ENCODE measurements at regions not wholly inside any gene's neighbourhood (a gene's known extent, or its start where the extent isn't known, plus 50 kb on each side); places are given as distances from the start of the nearest gene placed in this dataset.

DNA sequence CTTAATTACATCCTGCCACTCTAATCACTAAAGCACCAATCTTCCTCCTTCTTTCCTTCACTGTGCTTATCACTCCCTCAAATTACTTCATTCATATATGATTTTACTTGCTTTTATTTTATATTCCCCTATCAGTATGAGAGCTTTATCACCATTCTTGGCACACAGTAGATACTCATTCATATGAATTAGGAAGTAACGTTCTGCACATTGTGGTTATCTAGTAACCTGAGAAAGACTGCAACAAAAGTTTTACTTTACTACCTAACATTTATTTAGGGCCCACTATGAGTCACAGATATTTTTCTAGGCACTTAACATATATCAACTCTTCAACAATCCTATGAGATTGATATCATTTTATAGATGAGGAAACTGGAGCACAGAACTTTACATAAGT is 1559.9 kb upstream of the TENM4 start:
- H2BK5ac ChIP-seq (ENCODE audit: low read depth, low read length, poor library complexity, severe bottlenecking): no peak overlapping the region
- H3K18ac ChIP-seq (ENCODE audit: low read depth, low read length): no peak overlapping the region
- H4K91ac ChIP-seq (ENCODE audit: insufficient read depth, low read depth, low read length): no peak overlapping the region
- no peaks in the 10 kb centered on the region for H3K27me3 ChIP-seq (ENCODE audit: control insufficient read depth, insufficient read depth, low read length)
- no peak overlapping the region for H3K27ac ChIP-seq (ENCODE audit: insufficient read depth, low read length)
- H3K4me2 ChIP-seq (ENCODE audit: low read depth, low read length): no peak overlapping the region
- no peak overlapping the region for H2AFZ ChIP-seq (replicated peaks; ENCODE audit: low read length, poor library complexity)
- no peak overlapping the region for H4K8ac ChIP-seq (ENCODE audit: low read depth in 2 of 2, low read length in 2 of 2)
- H4K5ac ChIP-seq (ENCODE audit: low read depth, low read length): no peak overlapping the region
- WGBS, 2 experiments (ENCODE audit: extremely low coverage in 2 of 2, insufficient read length in 1 of 2): no CpG with 5 or more reads among the region's 1 CpG
- ATAC-seq (ENCODE audit: low read depth) (no peak), DNase-seq (no peak)
- H3K4me1 ChIP-seq (ENCODE audit: control insufficient read depth, insufficient read depth, low read length): no peaks in the 10 kb centered on the region
- no peak overlapping the region for H3K14ac ChIP-seq (replicated peaks; ENCODE audit: low read depth, low read length)
- no peak overlapping the region for H2BK20ac ChIP-seq (ENCODE audit: low read depth, low read length)
- ChIA-PET POLR2A (ENCODE audit: unreplicated experiment) (no interaction called here), CTCF (no interaction called here)
- H4K20me1 ChIP-seq (ENCODE audit: insufficient read depth, low read length): no peaks in the 10 kb centered on the region
- H3K56ac ChIP-seq (ENCODE audit: extremely low read depth, insufficient read depth, low read length): no peak overlapping the region
- H3K9ac ChIP-seq (ENCODE audit: low read depth, low read length): no peak overlapping the region
- H3K9me3 ChIP-seq (ENCODE audit: control insufficient read depth, insufficient read depth, low read length): no peaks in the 10 kb centered on the region
- no peak overlapping the region for H2BK15ac ChIP-seq (ENCODE audit: low read depth, low read length)
- H3K79me1 ChIP-seq (ENCODE audit: low read depth in 1 of 2, low read length in 2 of 2): no peaks in the 10 kb centered on the region
- no TSS peak for BruUV-seq (replicated peaks)
- no peaks in the 10 kb centered on the region for H3K36me3 ChIP-seq (ENCODE audit: control insufficient read depth, insufficient read depth, low read length)
- dilution Hi-C loops (cut with HindIII; ENCODE audit: low sequenced_read_pairs, unreplicated experiment): no loop called here
- no peak overlapping the region for H3K4ac ChIP-seq (ENCODE audit: low read depth, low read length)
- H3K4me3 ChIP-seq (ENCODE audit: insufficient read depth, low read depth, low read length): no peak overlapping the region
- H2BK120ac ChIP-seq (ENCODE audit: low read depth, low read length): no peak overlapping the region
- H3K23ac ChIP-seq (ENCODE audit: low read depth, low read length): no peak overlapping the region
- TF ChIP-seq MAZ (IDR thresholded peaks at IDR 0.05; ENCODE audit: borderline replicate concordance, low read depth, low read length) (no peak), RCOR1 (IDR thresholded peaks at IDR 0.05; ENCODE audit: insufficient replicate concordance, low read length) (no peak), MAFK (IDR thresholded peaks at IDR 0.05; ENCODE audit: low read depth, low read length) (no peak), CEBPB (IDR thresholded peaks at IDR 0.05; ENCODE audit: low read depth, low read length) (no peak), RFX5 (IDR thresholded peaks at IDR 0.05; ENCODE audit: low read depth, low read length) (no peak), BHLHE40 (IDR thresholded peaks at IDR 0.05; ENCODE audit: low read depth, low read length) (no peak), POLR2A (IDR thresholded peaks at IDR 0.05; ENCODE audit: low read depth, low read length) (no peak), FOS (IDR thresholded peaks at IDR 0.05; ENCODE audit: low read depth, low read length) (no peak), RAD21 (IDR thresholded peaks at IDR 0.05; ENCODE audit: low read length) (no peak)
- TF ChIP-seq, protein P1, sequence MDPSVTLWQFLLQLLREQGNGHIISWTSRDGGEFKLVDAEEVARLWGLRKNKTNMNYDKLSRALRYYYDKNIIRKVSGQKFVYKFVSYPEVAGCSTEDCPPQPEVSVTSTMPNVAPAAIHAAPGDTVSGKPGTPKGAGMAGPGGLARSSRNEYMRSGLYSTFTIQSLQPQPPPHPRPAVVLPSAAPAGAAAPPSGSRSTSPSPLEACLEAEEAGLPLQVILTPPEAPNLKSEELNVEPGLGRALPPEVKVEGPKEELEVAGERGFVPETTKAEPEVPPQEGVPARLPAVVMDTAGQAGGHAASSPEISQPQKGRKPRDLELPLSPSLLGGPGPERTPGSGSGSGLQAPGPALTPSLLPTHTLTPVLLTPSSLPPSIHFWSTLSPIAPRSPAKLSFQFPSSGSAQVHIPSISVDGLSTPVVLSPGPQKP (IDR thresholded peaks at IDR 0.05; ENCODE audit: borderline replicate concordance, low read depth, low read length): no peak
- H2AK9ac ChIP-seq (replicated peaks; ENCODE audit: low read depth, low read length, poor library complexity): no peak overlapping the region
- no peak overlapping the region for H2AK5ac ChIP-seq (ENCODE audit: low read depth, low read length)
- no peaks in the 10 kb centered on the region for H3K9me1 ChIP-seq (ENCODE audit: insufficient read depth, low read length)
- intact Hi-C loops (cut with micrococcal nuclease): no loop called here
- in situ Hi-C loops (cut with MboI; ENCODE audit: low sequenced_read_pairs): no loop called here
